ENCODE measurements at regions not wholly inside any gene's neighbourhood (a gene's known extent, or its start where the extent isn't known, plus 50 kb on each side); places are given as distances from the start of the nearest gene placed in this dataset.
"Not testable (repeated sequence)": the region's sequence is repeated elsewhere in the genome, so short reads cannot be mapped to it uniquely, and the experiment has no call there.

GRCh38 chr11:115605397-115605796 lies 101.2 kb upstream of the CADM1 start:
- not testable (repeated sequence) for DNase-seq (ENCODE audit: low read depth)

GRCh38 chr11:115599125-115599524 lies 94.9 kb upstream of the CADM1 start:
- DNase-seq (ENCODE audit: low read depth): no peak

GRCh38 chr11:115598257-115598901 lies 94.2 kb upstream of the CADM1 start:
- DNase-seq (ENCODE audit: low read depth): no peak

- no peak for DNase-seq (ENCODE audit: low read depth)
These were observed 87.2 kb upstream of the CADM1 start for GRCh38 chr11:115591380-115591779.

- no peak for DNase-seq (ENCODE audit: low read depth)
These were observed 86.0 kb upstream of the CADM1 start for GRCh38 chr11:115590254-115590653.

GRCh38 chr11:115587718-115588342 lies 83.6 kb upstream of the CADM1 start:
- no peak for DNase-seq (ENCODE audit: low read depth)

GRCh38 chr11:115585361-115586024 lies 81.3 kb upstream of the CADM1 start:
- DNase-seq (ENCODE audit: low read depth): no peak

- no peak for DNase-seq (ENCODE audit: low read depth)
These were observed 77.8 kb upstream of the CADM1 start for GRCh38 chr11:115581871-115582639.

- no peak for DNase-seq (ENCODE audit: low read depth)
These were observed 76.9 kb upstream of the CADM1 start for GRCh38 chr11:115580927-115581680.

- no peak for DNase-seq (ENCODE audit: low read depth)
These were observed 76.2 kb upstream of the CADM1 start for GRCh38 chr11:115580416-115580815.

GRCh38 chr11:115579181-115579825 lies 75.1 kb upstream of the CADM1 start:
- no peak for DNase-seq (ENCODE audit: low read depth)

GRCh38 chr11:115578275-115578674 lies 74.1 kb upstream of the CADM1 start:
- no peak for DNase-seq (ENCODE audit: low read depth)

GRCh38 chr11:115577701-115578100 lies 73.5 kb upstream of the CADM1 start:
- no peak for DNase-seq (ENCODE audit: low read depth)

GRCh38 chr11:115576606-115577380 lies 72.6 kb upstream of the CADM1 start:
- no peak for DNase-seq (ENCODE audit: low read depth)

- DNase-seq (ENCODE audit: low read depth): no peak
These were observed 68.3 kb upstream of the CADM1 start for GRCh38 chr11:115572551-115572950.

- no peak for DNase-seq (ENCODE audit: low read depth)
These were observed 62.1 kb upstream of the CADM1 start for GRCh38 chr11:115566180-115566764.

- no peak for DNase-seq (ENCODE audit: low read depth)
These were observed 60.6 kb upstream of the CADM1 start for GRCh38 chr11:115564851-115565250.

GRCh38 chr11:115561116-115561515 lies 56.9 kb upstream of the CADM1 start:
- DNase-seq (ENCODE audit: low read depth): no peak

GRCh38 chr11:115558635-115559034 lies 54.4 kb upstream of the CADM1 start:
- no peak for DNase-seq (ENCODE audit: low read depth)

- no peak for DNase-seq (ENCODE audit: low read depth)
These were observed 53.5 kb upstream of the CADM1 start for GRCh38 chr11:115557681-115558080.

Measured in T-helper 22 cell (primary cell).